Activated CD8-positive, alpha-beta memory T cell treated with anti-CD3 and anti-CD28 coated beads for 48 hours (primary cell): ENCODE measurements at regions not wholly inside any gene's neighbourhood (a gene's known extent, or its start where the extent isn't known, plus 50 kb on each side); places are given as distances from the start of the nearest gene placed in this dataset.

Experiments
- DNase-seq, 3 experiments: peaks; one replicate each; pipeline ENCODE4 v3.0.0-alpha.2; 2020; ENCODE audit warnings: low read depth in 2 of 3, low spot score in 2 of 3

GRCh38 chr22:27133681-27134314 is 476.4 kb downstream of the MIAT start:
- DNase-seq, result no peak

- no peak for DNase-seq
Measured at GRCh38 chr22:27134315-27134701, 476.9 kb downstream of the MIAT start.

GRCh38 chr22:27135031-27135981 is 477.9 kb downstream of the MIAT start:
- no peak for DNase-seq

- no peak for DNase-seq
Measured at GRCh38 chr22:27136596-27136995, 479.2 kb downstream of the MIAT start.

GRCh38 chr22:27137871-27138337 is 480.5 kb downstream of the MIAT start:
- DNase-seq, result no peak

GRCh38 chr22:27138471-27138870 is 481.1 kb downstream of the MIAT start:
- no peak for DNase-seq

- no peak for DNase-seq
Measured at GRCh38 chr22:27139935-27140511, 482.6 kb downstream of the MIAT start.

GRCh38 chr22:27142286-27142685 is 484.9 kb downstream of the MIAT start:
- no peak for DNase-seq

GRCh38 chr22:27144321-27144720 is 486.9 kb downstream of the MIAT start:
- DNase-seq, result no peak

GRCh38 chr22:27146866-27147633 is 489.7 kb downstream of the MIAT start:
- DNase-seq, result no peak

GRCh38 chr22:27148055-27148454 is 490.7 kb downstream of the MIAT start:
- DNase-seq, result no peak

- no peak for DNase-seq
Measured at GRCh38 chr22:27148886-27149470, 491.6 kb downstream of the MIAT start.

GRCh38 chr22:27149921-27150543 is 492.6 kb downstream of the MIAT start:
- no peak for DNase-seq

GRCh38 chr22:27150544-27150941 is 493.2 kb downstream of the MIAT start:
- DNase-seq, result no peak

GRCh38 chr22:27151407-27151806 is 494.0 kb downstream of the MIAT start:
- no peak for DNase-seq

- DNase-seq, result no peak
Measured at GRCh38 chr22:27152033-27152432, 494.6 kb downstream of the MIAT start.

- no peak for DNase-seq
Measured at GRCh38 chr22:27152883-27153282, 495.5 kb downstream of the MIAT start.

- no peak for DNase-seq
Measured at GRCh38 chr22:27153386-27153785, 496.0 kb downstream of the MIAT start.

GRCh38 chr22:27154717-27155116 is 497.3 kb downstream of the MIAT start:
- no peak for DNase-seq

GRCh38 chr22:27156821-27157489 is 499.6 kb downstream of the MIAT start:
- no peak for DNase-seq
